Adrenal gland (tissue), 9 donors: ENCODE measurements at regions not wholly inside any gene's neighbourhood (a gene's known extent, or its start where the extent isn't known, plus 50 kb on each side); places are given as distances from the start of the nearest gene placed in this dataset.

Experiments used
- DNase-seq, 7 donors: peaks; one replicate each; pipeline ENCODE4 v3.0.0-alpha.2; 2019 to 2020
- H3K27ac ChIP-seq, 5 donors: fragments of 200-600 bp; sonication (generic) in 4 of 5; 1 replicate in 3 of 5; 2 replicates in 2 of 5; pipeline versions ENCODE4 v1.5.1 to v1.8.0; 2016 to 2020; ENCODE audit warnings: mild to moderate bottlenecking in 1 of 5
- H3K27me3 ChIP-seq: fragments of 200-600 bp; 2 replicates; pipeline ENCODE4 v1.8.0; 2021
- H3K36me3 ChIP-seq, 2 donors: fragments of 200-600 bp; replicated peaks in 1 of 2; 1 replicate in 1 of 2; 2 replicates in 1 of 2; pipeline versions ENCODE4 v1.5.1 to v1.8.0; 2018 to 2022
- H3K4me1 ChIP-seq, 2 donors: fragments of 200-600 bp; replicated peaks in 1 of 2; 1 replicate in 1 of 2; 2 replicates in 1 of 2; pipeline versions ENCODE4 v1.5.1 to v1.8.0; 2018 to 2021
- H3K4me3 ChIP-seq, 4 donors: fragments of 200-600 bp; sonication (generic) in 3 of 4; one replicate each; pipeline ENCODE4 v1.5.1; 2016 to 2018
- H3K9me3 ChIP-seq, 3 donors: fragments of 200-600 bp; sonication (generic) in 1 of 3; replicated peaks in 1 of 3; 1 replicate in 2 of 3; 2 replicates in 1 of 3; pipeline versions ENCODE4 v1.5.1 to v1.8.0; 2016 to 2021
- CTCF ChIP-seq, 6 experiments: fragments of 450-650 bp in 4 of 6; fragments of 200-600 bp in 2 of 6; sonication (generic) in 1 of 6; IDR thresholded peaks; 1 replicate in 5 of 6; 2 replicates in 1 of 6; pipeline versions ENCODE4 v1.5.1 to v1.8.0; 2016 to 2021; ENCODE audit warnings: antibody characterized with exemption in 6 of 6, mild to moderate bottlenecking in 2 of 6, moderate library complexity in 1 of 6
- POLR2A ChIP-seq, 2 donors: fragments of 450-650 bp; IDR thresholded peaks; one replicate each; pipeline ENCODE4 v1.6.1; 2017; ENCODE audit warnings: antibody characterized with exemption in 2 of 2, mild to moderate bottlenecking in 2 of 2, moderate library complexity in 1 of 2
- WGBS, 4 donors: extraction: QIAGEN DNeasy Blood & Tissue Kit in 2 of 4; methylation state at CpG; one replicate each; pipeline versions ENCODE4 v1.1.5 to v1.1.7; 2013 to 2017; 5-methylcytosine and 5-hydroxymethylcytosine counted together
- intact Hi-C, 2 donors: fragments of 100-400 bp; cut with DNase I; formaldehyde crosslinking; loops; one replicate each; pipeline versions ENCODE4 v1.14.1 to v1.15.0; 2022 to 2023
- donor health status: healthy with polysubstance abuse.
- donor health status: Bipolar disorder and iron deficiency.
- donor health status: DM: yes; HTN: yes; CAD: no.
- donor health status: DM: no; HTN: no; CAD: no.
- donor health status: DM: no; HTN: no; CAD: no.

DNA sequence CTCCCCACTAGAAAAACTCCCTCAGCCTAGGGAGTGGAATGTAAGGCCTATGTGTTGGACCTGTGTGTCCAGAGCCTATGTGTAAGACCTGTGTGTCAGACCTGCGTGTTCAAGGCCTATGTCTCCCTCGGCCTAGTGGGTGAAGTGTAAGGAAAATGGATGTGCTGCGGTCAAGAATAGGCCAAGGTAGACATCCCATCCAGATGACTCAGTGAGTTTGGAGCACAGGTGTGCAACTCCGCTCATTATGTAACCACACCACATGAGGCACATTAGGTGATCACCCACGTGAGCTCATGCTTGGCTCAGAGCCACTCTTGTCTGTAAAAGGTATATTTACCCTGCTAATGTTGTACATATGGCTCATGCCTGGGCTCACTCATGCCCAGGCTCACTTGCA, 565.3 kb upstream of the CRIM1 start:
- H3K36me3 ChIP-seq: no peaks in the 10 kb centered on the region
- no peak overlapping the region for H3K4me3 ChIP-seq
- H3K4me1 ChIP-seq: no peaks in the 10 kb centered on the region
- DNase-seq: no peak
- H3K27ac ChIP-seq: no peak overlapping the region
- WGBS, 4 donors: 77 to 89% (median 84%) methylated on average over 4 to 5 of the region's 5 CpGs
- TF ChIP-seq CTCF (IDR thresholded peaks at IDR 0.05) (no peak), POLR2A (IDR thresholded peaks at IDR 0.05) (no peak)
- intact Hi-C loops: no loop called here
- H3K9me3 ChIP-seq: no peaks in the 10 kb centered on the region
- H3K27me3 ChIP-seq: no peaks in the 10 kb centered on the region

DNA sequence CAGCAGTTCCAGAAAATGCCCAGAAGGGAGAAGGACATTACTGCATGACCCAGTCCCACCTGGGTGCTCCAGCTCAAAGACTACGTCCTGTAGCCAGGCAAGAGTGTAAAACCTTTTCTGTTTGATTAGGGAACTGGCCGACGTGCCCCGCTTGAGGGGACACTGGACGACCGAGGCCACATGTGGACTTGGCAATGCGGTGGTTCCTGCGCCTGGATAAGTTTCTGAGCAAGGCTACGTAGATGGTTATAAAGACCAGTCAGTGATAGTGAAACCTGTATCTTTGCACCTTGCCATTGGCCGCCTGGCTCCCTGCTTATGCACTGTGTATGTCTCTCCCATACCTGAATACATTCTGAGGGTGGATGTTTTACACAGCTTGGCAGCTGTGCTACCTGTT, 567.0 kb upstream of the CRIM1 start:
- no peak for DNase-seq
- intact Hi-C loops: no loop called here
- H3K27me3 ChIP-seq: no peaks in the 10 kb centered on the region
- H3K9me3 ChIP-seq: no peaks in the 10 kb centered on the region
- no peak overlapping the region for H3K27ac ChIP-seq
- no peaks in the 10 kb centered on the region for H3K4me1 ChIP-seq
- H3K4me3 ChIP-seq: no peak overlapping the region
- 85 to 100% (median 87%) methylated on average over 2 to 10 of the region's 10 CpGs for WGBS, 4 donors
- TF ChIP-seq CTCF (IDR thresholded peaks at IDR 0.05): no peak
- no peak for TF ChIP-seq POLR2A (IDR thresholded peaks at IDR 0.05)
- H3K36me3 ChIP-seq: no peaks in the 10 kb centered on the region

DNA sequence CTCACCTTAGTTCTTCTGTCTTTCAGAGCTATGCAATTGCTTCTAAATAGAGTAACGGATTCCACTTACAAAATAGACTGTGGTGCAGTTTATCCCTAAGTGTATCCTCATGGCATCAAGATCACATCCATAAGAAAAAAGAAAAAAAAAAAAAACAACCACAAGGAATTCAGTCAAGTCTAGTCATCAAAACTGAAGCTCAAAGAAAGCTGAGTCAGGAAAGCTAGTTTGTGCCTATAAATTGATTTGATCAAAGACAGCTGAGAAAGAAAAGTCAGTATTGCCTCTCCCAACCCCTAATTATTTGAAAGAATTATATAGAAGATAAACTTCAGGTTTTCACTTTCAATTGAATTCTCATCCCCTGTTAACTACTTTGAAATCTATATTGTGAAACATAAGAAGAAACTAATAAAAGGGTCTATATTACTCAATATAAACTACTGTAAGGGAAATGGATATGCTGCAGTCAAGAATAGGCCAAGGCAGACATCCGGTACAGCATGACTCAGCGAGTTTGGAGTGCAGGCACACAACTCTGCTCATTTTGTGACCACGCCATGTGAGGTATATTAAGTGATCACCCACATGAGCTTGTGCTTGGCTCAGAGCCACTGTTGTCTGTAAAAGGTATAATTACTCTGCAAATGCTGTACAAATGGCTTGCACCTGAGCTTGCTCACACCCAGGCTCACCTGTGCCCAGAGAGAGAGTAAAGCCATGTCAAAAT, 568.1 kb upstream of the CRIM1 start:
- DNase-seq: no peak
- WGBS, 4 donors: 71 to 83% (median 76%) methylated on average over 4 of the region's 4 CpGs
- Histone ChIP-seq H3K27ac (no peak overlapping the region), H3K9me3 (no peaks in the 10 kb centered on the region), H3K4me1 (no peaks in the 10 kb centered on the region), H3K27me3 (no peaks in the 10 kb centered on the region), H3K36me3 (no peaks in the 10 kb centered on the region), H3K4me3 (no peak overlapping the region)
- no peak for TF ChIP-seq CTCF (IDR thresholded peaks at IDR 0.05)
- no peak for TF ChIP-seq POLR2A (IDR thresholded peaks at IDR 0.05)
- intact Hi-C loops: no loop called here

- intact Hi-C loops: no loop called here
- no peak for DNase-seq
- H3K9me3 ChIP-seq: no peaks in the 10 kb centered on the region
- no peak overlapping the region for H3K27ac ChIP-seq
- no peaks in the 10 kb centered on the region for H3K36me3 ChIP-seq
- TF ChIP-seq POLR2A (IDR thresholded peaks at IDR 0.05): no peak
- no peak for TF ChIP-seq CTCF (IDR thresholded peaks at IDR 0.05)
- no peaks in the 10 kb centered on the region for H3K4me1 ChIP-seq
- no peaks in the 10 kb centered on the region for H3K27me3 ChIP-seq
- no peak overlapping the region for H3K4me3 ChIP-seq
Measured at GRCh38 chr2:35785564-35785963, 570.0 kb upstream of the CRIM1 start.
